Anterior cingulate cortex (tissue), 58 donors: ENCODE measurements at regions not wholly inside any gene's neighbourhood (a gene's known extent, or its start where the extent isn't known, plus 50 kb on each side); places are given as distances from the start of the nearest gene placed in this dataset.
"Not testable (repeated sequence)": the region's sequence is repeated elsewhere in the genome, so short reads cannot be mapped to it uniquely, and the experiment has no call there.

Source experiments
- DNase-seq, 58 donors: peaks; one replicate each; lab custom pipeline; 2025; lab: John Stamatoyannopoulos, UW

DNA sequence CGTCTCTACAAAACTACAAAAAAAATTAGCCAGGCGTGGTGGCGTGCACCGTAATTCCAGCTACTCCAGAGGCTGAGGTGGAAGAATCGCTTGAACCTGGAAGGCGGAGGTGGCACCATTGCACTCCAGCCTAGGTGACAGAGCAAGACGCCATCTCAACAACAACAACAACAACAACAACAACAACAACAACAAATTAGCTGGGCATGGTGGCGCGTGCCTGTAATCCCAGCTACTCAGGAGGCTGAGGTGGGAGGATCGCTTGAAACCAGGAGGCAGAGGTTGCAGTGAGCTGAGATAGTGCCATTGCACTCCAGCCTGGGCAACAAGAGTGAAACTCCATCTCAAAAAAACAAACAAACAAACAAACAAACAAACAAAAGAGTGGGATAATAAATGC, 219.9 kb upstream of the SGK1 start:
- DNase-seq, result not testable (repeated sequence)

DNA sequence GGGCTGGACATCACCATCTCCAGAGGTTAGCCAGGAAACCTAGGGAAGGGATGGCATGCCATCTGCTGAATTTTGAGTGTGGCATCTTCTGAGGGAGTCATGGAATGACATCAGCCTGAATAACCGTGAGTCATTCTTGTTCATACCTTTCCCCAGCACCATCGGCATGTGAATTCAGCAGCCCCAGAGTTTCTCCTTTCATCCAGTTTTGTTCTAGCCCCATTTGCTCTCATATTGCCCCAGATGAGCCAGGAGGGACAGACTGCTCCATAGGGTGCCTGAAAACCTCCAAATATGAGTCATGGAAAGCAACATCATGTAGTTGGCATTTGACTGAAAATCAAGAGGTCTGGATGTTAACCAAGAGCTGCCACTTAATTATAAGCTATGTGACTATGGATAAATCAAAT, 219.2 kb upstream of the SGK1 start:
- DNase-seq, result no peak

DNA sequence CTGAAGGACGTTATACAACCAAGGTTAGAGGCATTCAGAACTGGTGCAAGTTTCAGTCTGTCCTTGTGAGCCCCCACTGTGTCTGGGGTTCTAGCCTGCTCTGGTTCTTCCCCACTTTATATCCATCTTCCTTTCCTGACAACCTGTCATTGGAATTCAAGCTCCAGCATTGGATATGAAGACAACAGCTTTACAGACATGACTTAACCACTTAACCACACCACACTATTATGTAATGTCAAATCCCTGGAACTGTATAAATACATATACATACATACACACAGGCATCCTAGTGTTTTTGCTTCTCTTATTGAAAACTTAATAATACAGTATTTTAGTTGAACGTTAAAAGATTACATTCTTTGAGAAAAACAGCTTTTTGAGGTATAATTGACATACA, 217.9 kb upstream of the SGK1 start:
- no peak for DNase-seq

GRCh38 chr6:134534708-134535149, 216.8 kb upstream of the SGK1 start:
- DNase-seq, result no peak

DNA sequence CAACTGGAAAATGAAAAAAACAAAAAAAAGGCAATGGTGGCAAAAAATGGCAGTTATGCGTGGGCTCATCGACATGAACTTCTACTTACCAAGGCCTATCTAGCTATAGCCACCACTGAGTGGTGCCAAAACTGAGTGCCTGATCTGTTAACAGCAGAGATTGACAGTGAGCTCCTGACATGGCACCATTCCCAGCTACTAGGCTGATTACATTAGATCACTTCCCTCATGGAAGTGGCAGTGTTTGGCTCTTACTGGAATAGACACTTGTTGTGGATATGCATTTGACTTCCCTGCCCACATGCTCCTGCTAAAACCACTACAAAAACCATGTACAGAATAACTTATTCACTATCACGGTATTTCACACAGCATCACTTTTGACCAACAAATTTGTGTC, 216.1 kb upstream of the SGK1 start:
- DNase-seq, result peak in 1 of 58 donors; percentile 10

DNA sequence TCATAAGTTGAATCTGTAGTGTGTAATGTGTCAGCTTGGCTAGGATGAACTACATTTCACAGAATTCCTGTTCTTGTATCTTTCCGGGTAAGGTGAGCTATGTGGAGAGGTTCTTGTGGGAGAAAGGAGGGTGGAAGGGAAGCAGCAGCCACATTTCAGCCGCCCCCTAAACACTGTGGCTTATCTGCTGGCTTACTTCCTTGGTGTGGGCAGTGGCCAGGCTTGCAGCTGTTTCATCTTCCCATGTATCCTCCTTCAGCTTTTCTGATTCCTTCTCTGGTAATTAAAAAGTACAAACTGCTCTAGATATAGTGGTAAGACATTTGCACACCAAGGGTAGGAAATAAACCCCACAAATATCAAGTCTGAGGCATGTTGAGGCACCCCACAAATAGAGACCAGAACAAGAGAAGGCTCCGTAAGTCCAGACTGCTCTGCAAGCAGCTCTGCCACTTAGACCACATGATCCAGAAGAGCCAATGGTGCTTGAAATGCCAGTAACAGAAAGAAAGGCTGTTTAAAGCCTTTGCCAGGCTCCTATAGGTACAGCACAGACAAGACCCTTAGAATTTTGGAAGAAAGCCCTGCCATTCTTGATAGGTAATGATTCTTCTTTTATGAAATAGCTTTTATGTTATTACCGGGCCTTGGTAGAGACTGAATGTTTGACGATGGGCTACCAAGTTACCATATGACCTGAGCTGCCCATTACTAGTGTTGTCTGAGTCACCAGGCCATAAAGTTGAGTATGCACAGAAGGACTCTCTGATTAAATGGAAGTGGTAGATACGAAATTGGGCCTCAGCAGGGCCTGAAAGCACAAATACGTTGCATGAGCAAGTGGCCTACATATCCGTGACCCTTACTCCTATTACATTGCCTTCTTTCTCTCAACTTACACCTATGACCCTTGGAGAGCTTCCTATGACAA, 215.0 kb upstream of the SGK1 start:
- peak in 19 of 58 donors; percentile 11 to 59 (median 38) for DNase-seq

DNA sequence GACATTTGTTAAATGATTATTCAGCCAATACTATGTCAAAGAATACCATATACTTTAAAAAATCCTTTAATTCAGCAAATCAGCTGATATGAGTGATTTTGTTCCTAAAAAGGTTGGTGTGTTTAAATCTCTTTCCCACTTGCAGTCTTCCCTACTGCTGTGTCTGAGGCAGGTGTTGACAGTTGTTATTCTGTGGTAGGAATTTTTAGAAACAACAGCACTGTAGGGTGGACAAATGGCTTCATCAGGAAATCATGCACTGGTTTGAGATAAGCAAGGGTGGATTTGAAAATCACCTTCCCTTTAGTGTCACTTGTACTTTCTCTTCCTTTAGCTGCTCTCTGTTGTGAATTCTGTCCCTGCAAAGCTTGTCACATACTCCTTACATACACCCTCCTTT, 213.7 kb upstream of the SGK1 start:
- DNase-seq, result no peak

DNA sequence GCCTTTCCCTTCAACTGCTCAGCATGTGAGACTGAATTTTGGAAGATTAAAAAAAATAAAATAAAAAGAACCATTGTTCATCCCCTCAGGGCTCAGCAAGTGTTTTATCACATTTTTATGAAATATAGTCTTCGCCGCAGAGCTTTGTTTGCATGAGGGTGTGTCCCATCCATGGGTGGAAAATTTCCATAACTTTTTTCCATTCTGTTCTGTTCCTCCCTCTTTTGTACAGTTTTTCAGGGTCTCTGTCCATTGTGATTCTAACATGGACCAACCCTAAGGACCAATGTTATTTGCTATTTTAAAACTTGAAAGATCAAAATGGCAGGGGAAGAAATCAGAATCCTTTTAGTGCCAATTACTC, 213.3 kb upstream of the SGK1 start:
- DNase-seq, result no peak

GRCh38 chr6:134529921-134530320, 212.0 kb upstream of the SGK1 start:
- DNase-seq, result no peak

GRCh38 chr6:134529305-134529704, 211.4 kb upstream of the SGK1 start:
- DNase-seq, result no peak

- DNase-seq, result no peak
These were observed 209.3 kb upstream of the SGK1 start for GRCh38 chr6:134527108-134527787.

DNA sequence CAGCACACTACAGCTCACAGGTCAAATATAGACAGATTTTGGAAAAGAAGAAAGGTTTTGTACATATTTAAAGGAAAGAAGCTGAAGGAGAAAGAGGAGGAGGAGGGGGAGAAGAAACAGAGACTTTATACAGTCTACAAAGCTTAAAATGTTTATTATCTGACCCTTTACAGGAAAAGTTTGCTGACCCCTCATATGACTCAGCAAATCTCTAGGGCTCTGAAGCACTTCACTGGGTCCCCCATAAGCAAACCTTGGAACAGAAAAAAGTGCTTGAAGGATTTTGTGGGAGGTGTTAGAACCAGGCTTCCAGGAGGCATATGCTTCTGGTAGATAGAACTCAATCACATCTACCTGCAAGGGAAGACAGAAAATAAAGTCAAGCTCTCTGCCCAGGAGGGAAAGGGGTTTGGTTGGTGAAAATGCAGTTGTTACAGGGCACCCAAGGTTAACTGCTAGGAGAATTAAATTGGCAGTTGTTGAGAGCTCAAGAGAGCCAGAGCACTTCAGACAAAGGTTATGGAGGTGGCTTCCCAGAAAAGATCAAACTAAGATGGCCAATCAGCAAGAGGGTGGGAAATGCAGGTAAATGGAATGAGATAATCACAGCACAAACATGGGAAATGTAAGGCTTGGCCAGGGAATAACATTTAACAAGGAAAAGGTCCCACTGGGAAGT, 207.4 kb upstream of the SGK1 start:
- DNase-seq, result no peak

DNA sequence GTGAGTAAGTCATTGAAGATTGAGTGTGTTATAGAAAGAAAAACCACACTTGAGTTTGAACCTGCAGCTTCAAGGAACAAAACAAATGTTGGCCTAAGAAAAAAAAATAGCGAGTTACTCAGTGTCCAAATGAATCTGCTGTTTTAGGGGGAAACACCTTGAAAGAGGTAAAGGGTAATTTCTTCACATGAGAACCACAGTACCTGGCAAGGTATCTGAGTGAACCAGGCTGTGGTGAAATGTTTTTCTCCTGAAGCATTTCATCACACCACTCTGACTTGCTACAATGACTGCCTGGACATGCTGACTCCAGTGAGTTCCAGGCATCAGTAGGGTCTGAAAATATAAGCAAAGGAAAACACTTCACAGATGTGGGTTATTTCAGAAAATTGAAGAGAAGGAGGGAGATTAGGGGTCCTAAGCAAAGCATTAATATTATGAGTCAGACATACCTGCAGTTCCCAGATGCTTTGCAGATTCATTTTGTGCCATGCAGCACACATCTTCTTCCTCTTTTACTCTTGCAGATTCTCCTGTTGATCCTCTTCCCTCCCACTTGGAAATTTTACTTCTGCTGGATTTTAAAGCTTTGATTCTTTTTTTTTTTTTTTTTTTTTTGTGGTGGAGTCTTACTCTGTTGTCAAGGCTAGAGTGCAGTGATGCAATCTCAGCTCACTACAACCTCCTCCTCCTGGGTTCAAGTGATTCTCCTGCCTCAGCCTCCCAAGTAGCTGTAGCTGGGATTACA, 206.2 kb upstream of the SGK1 start:
- no peak for DNase-seq

DNA sequence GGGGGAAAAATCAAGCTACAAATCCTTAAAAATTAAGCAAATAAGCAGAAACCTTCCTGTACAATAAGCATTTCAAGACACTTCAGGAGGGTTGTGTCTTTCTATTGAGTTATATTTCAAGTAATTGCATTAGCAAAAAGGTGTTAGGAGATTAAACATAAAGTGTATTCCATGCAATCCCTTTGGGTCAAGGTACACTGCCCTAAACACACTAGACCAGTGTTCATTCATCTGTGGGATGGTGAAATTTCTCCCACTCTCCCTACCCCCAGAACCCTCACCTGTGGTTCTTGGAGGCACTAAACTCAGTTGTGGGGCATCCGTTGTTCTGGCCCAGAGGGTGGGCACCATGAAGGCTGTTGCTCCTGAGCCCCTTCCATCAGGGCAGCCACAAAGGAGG, 205.1 kb upstream of the SGK1 start:
- DNase-seq, result no peak

DNA sequence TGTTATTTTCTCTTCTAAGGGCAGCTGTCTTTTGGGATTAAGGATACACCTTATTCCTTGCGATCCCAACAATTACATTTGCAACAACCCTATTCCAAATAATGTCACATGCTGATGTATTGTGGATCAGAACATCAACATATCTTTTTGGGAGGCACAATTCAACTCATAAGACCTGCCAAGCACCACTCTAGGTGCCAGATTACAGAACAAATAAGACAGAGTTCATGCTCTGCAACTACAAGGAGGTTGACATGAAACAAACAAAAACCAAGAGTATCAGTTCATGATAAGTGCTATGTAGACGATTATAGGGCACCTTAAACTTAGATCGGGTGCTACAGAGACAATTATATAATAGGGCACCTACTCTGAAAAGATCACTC, 203.2 kb upstream of the SGK1 start:
- no peak for DNase-seq

DNA sequence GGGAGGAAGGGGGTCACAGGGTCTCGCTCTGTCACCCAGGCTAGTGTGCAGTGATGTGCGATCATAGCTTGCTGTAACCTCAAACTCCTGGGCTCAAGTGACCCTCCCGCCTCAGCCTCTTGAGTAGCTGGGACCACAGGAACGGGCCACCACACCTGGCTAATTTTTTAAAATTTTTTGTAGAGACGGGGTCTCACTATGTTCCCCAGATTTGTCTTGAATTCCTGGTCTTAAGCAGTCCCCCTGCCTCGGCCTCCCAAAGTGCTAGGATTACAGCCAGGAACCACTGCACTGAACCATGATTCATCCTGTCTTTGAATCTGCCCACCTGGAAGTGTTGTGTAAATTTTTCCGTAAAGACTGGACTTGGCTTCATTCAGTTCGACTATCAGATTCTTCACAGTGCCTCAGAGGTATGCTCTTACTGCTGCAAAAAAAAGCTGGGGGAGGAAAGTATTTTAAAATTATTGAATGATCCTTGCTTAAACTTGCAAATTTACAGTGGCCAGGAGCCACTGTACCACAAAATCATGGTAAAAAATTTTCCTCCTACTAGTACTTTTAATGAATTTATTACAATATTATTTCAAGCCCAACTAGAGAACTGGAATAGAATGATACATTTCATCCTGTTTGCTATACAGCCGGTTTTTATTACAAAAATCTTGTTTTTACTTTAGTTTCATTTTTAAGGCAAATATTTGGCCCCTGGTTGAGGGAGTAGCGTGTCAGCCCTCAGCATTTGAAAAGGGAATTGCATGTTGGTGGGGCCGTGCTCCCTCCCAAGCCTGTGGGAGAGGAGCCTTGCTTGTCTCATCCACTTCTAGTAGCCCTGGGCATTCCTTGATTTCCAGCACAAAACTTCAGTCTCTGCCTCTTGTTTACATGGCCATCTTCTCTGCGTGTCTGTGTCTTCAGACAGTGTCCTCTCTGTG, 202.5 kb upstream of the SGK1 start:
- DNase-seq, result no peak

DNA sequence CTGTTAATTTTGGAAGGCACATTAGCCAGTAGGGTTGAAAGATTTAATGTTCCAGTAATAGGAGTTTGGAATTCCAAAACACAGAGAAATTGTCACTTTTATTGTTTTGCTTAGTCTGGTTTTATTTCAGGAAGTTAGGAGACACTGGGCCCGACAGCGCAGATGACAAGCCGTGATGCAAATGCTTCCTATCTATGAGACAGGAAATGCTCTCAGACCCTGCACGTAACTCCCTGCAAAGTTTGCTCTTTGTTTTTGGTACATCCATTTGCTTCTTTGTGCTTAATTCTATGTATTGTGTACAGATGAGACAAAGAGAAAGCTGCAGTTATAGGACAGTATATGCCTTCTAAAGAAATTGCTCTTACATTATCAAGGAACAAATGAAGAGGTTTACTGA, 201.6 kb upstream of the SGK1 start:
- peak in 1 of 58 donors; percentile 13 for DNase-seq

DNA sequence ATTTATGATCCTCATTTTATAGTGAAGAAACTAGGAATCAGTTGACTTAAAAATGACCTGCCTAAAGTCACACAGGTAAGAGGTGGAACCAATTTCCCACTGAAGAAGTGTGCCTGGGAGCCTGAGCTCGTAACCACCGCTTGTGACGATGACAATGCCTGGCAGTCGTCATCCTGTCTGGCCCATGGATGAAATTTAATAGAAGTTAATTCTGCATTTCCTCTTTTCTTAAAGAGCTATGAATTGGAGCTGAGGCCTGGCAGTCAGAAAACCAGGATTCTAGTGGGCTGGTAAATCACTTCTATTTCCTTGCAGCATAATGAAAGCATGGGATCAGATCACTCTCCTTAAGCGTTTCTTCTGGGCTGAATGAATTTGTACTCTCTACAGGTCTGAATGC, 200.0 kb upstream of the SGK1 start:
- no peak for DNase-seq

DNA sequence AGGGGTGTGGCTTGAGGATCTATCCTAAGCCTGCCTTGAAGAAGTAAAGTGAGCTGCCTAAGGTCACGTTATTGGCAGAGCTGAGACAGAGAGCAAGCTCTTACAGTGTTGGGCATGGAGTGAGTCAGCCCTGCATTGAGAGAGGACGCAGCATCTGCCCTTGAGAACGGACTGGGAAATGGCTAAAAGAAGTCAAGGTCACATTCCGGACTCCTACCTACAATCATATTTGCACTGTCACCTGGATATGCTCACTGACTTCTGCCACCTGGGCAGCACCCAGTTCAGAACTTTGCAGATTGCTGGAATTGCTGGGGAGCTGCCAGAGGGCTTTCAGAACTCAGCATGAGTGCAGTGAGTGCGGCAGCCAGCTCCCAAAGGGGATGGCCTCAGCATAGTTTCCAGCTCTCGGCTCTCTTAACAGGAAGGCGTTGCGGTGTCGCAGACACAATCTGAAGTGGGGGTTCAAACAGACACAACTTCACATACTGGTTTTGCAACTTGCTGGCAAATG, 199.3 kb upstream of the SGK1 start:
- DNase-seq, result peak in 24 of 58 donors; percentile 6 to 72 (median 28)
